DMS153 treated with DMSO at 0.1 percent for 48 hours (cell line): ENCODE measurements at regions not wholly inside any gene's neighbourhood (a gene's known extent, or its start where the extent isn't known, plus 50 kb on each side); places are given as distances from the start of the nearest gene placed in this dataset.

Experiments
- DNase-seq: peaks from one replicate; lab custom pipeline; 2025; ENCODE audit not compliant: unreplicated experiment; lab: John Stamatoyannopoulos, UW

DNA sequence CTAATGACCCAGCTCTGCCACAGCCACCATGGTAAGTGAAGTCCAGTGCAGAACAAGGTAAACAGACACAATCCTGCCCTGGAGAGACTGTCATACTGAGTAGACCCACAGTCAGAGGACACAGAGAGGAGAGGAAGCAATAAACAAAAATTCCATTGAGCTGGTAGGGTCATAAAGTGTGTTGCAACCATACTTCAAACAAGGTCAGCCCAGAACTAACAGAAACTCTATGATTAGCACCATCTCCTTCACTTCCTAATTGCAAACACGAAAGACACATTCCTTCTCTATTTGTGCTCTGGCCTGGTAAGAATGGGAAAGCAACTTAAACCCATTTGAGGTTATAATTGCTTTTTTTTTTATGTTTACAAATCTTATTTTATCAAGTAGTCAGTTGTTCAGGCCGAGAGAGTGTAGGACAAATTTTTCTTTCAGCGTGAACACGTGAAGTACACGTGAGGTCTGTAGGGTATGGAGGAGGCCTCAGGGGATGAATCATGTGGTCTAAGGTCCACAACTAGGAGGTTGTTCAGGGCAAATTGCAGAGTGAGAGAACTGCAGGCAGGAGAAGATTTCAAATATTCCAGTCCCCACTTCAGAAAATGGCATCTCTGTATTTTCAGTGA lies 71.4 kb upstream of the GLS start:
- DNase-seq: no peak

DNA sequence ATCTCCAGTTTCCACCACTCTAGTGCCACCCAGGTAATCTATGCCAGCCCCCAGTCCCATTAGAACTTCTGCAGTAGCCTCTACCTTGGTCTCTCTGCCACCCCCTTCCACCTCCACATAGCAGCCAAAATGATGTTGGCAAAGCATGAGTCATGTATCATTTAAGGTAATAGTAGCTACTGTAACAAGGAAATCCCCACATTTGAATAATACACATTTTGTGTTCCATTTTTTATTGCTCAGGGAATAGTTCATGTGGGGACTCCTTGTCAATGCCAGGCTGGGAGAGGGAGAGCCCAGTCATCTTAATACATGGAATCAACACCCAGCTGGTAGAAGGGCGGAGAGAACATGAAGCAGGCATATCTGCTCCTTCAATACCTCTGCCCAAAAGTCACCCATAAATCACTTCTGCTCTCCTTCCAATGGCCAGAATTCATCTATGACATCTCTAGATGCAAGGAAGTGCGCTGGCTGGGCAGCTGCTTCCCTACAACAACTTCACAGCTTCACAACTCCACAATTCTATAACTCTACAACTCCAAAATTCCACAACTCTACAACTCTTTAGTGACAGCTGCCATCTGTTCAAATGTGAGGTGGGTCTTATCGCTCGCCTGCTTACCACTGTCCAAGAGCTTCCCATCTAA lies 70.6 kb upstream of the GLS start:
- DNase-seq: no peak

DNA sequence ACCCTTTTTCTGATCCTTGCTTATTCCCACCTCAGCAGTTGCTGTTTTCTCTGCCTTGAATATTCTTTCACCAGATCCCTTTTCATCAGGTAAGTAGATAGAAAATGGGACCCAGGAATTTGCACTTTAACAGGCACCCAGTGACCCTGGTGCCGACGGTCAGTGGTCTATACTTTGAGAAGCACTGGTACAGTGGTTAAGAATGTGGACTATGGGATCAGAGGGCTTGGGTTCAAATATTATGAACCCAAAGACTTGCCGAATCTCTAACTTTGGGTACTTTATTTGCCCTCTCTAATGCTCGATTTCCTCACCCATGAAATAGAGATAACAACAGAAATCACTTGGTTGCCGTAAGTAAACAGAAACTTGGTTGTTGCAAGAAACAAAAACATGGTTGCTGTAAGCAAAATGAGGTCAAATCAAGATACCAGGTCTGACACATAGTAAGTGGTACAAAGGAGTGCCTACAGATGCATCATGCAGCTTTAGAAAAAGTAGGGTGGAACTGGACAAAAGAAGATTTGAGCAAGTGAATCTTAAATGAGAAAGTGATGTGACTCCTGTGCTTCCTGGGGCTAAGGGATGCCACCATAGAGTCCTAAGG lies 69.5 kb upstream of the GLS start:
- DNase-seq: no peak

DNA sequence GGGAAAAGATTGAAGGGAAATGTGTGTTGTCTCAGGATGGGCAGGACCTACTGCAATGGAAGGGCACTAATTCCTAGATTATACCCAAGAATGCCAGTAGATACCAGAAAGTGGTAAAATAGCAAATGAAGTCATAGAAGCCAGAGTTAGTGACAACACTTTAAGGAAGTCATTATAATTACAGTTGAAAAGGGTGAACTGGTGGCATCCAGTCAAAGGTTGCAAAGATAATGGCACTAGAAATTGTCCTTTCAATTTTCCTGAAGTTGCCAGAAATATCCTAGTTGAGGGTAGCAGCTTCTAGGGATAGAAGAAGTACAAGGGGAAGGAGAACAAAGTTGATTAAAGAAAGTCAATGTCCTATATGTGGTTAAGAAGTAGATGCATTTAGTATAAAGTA lies 68.8 kb upstream of the GLS start:
- DNase-seq: no peak

DNA sequence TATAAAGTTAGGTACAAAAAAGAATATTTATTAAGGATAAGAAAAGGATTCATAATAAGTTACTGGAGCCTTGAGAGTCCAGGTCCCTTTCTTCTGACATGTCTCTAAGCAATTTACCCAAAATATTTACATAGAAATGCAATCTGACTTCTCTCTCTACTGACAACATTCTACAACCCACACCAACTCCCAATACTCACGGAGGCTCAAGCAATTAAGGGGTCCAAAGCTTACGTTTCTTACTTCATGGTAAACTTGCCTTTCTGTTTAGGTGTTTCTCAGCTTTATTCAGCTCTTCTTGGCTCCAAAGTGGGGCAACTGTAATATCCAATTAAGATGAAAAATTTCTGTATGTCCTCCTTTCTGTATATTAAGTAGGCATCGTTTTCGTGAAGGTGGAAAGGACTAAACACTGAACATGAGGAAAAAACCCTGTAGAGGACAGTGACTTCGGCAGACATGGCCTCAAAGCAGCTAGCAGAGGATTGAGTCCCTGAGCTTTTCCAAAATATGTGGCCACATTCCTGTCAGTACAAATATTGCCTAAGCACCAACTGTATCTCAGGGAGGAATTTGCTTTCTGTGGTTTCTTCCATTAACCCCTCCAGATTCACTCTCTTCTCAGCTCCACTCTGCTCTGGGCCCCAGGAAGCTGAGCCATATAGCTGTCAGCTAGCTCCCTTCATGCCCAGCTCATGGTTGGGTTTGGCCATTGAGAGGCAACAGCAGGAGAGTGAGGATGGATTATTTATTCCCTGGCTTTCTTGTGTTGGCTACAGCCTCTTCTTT lies 67.9 kb upstream of the GLS start:
- DNase-seq: no peak

DNA sequence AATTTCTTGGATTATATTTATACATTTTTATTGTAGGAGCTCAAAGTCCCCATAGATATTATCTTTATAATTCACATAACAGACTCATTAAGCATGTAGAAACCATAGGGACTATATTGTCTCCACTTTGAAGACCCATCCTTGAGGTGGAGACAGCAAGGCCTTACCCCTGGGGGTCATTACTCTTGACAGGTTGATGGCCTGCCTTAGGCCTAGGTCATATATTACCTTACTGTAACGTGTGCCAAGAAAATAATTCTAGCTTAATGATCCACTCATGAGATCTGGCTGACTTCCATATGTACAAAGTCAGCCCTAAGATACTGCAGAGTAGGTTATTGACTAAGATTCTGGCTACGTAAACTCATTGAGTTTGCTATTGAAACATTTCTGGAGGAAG lies 65.4 kb upstream of the GLS start:
- DNase-seq: no peak

DNA sequence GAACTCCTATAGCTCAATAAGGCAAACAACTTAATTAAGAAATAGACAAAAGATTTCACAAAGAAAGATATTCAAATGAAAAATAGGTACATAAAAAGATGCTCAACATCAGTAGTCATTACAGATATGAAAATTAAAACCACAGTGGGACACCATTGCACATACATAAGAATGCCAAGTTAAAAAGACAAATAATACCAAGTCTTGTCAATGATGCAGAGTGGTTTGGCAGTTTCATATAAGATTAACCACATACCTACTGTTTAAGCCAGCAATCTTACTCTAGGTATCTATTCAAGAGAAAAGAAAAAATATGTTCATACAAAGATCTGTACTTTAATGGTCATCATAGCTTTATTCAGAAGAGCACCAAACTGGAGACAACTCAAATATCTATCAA lies 63.5 kb upstream of the GLS start:
- DNase-seq: no peak

DNA sequence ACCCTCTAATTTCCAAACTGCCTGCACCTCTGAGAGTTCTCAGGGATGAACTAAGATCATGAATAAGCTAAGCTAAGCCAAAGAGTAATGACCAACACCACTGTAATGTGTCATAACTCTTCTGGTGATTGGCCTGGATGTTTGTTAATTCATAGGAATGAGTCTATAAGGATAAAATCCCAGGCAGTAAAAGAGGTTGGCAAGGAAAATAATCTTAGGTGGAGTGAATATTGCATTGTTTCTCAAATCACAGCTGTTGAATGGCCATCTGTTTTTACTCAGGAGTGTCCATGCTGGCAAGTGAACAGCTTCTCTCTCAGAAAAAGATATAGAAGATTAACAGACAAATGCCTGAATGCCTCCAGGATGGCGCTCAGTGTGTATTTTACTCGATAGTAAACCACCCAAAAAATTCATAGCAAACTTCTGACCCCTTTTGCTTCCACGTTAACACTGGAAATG lies 60.8 kb upstream of the GLS start:
- DNase-seq: no peak

DNA sequence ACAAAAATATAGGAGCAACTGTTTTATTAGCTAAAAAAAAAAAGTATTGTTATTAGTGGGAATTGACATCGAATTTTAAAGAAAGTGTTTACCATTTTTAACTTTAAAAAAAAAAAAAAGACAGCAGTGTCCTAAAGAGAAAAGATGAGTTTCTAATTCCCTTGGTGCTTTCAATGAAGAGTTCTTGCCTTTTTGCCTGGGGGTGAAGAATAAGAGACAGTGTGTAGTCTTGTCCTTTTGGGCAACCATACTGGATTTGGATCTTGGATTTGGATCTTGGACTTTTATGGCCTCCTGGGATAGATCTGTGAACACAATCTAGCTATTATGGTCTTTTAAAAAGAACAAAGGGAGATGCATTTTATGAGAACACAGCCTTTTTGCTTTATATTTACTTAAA lies 60.2 kb upstream of the GLS start:
- no peak for DNase-seq

DNA sequence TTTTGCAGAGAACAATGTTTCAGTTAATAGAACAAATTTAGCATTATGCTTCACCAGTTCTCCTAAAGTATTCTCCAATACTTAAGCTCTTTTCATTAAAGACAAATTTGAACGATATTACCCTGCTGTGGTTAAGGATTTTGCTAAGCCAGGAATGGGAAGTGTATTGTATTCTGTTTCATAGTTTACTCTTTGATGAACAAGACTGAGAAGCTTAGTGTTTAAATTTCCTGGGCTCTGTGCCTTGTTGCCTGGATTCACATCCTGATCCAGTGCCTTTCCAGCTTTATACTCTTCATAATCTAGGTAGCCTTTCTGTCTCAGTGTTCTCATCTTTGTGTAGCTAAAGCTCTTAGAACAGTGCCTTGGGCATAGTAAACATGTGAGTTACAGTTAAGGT lies 58.6 kb upstream of the GLS start:
- DNase-seq: no peak

DNA sequence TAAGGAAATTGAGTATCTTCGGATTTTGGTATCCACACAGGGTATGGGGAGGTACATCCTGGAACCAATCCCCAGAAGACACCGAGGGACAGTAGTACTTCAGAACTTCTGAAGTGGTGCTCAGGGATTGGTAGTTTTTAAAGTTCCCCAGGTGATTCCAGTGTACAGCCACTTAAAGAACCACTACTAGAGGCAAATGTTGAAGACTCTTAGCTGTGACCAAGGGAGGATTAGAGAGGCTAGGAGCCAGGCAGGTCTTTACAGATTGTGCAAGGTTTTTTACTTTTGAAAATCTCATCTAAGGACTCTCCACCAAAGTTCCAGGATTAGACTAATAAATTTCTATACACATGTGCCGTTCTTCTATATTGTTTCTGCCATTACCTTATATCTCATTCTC lies 52.9 kb upstream of the GLS start:
- DNase-seq: no peak

DNA sequence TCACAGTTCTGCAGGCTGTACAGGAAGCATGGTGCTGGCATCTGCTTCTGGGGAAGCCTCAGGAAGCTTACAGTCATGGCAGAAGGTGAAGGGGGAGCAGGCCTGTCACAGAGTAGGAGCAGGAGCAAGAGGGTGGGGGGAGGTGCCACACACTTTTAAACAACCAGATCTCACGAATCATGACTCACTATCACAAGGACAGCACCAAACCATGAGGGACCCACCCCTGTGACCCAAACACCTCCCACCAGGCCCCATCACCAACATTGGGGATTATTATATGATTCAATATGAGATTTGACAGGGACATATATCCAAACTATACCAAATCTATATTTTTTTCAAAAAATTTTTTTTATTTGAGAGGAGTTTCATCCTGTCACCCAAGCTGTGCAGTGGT lies 51.0 kb upstream of the GLS start:
- no peak for DNase-seq
